CD14-positive monocyte (primary cell): ENCODE measurements at regions not wholly inside any gene's neighbourhood (a gene's known extent, or its start where the extent isn't known, plus 50 kb on each side); places are given as distances from the start of the nearest gene placed in this dataset.

ENCODE experiments used
- DNase-seq, 3 donors: peaks; one replicate each; pipeline ENCODE4 v3.0.0-alpha.2; 2011 to 2022
- H2AFZ ChIP-seq: 2 replicates; pipeline ENCODE4 v1.6.0; 2012; ENCODE audit warnings: mild to moderate bottlenecking, low read depth, low read length, inconsistent platforms; ENCODE audit not compliant: insufficient read depth, poor library complexity, severe bottlenecking
- H3K27ac ChIP-seq, 2 donors: 1 replicate in 1 of 2; 2 replicates in 1 of 2; pipeline ENCODE4 v1.5.1; 2012 to 2013; ENCODE audit warnings: low read length in 2 of 2, control low read depth in 1 of 2, inconsistent platforms in 1 of 2, low read depth in 1 of 2, mild to moderate bottlenecking in 1 of 2
- H3K27me3 ChIP-seq, 2 donors: one replicate each; pipeline versions ENCODE4 v1.6.0 to v1.6.1; 2011 to 2013; ENCODE audit warnings: low read length in 2 of 2; ENCODE audit not compliant: control insufficient read depth in 2 of 2, insufficient read depth in 2 of 2
- H3K36me3 ChIP-seq, 2 donors: replicated peaks in 1 of 2; 1 replicate in 1 of 2; 2 replicates in 1 of 2; pipeline versions ENCODE4 v1.5.1 to v1.6.1; 2012 to 2013; ENCODE audit warnings: low read length in 2 of 2, control low read depth in 1 of 2, inconsistent platforms in 1 of 2, mild to moderate bottlenecking in 1 of 2; ENCODE audit not compliant: insufficient read depth in 2 of 2, control insufficient read depth in 1 of 2
- H3K4me1 ChIP-seq, 2 donors: 1 replicate in 1 of 2; 2 replicates in 1 of 2; pipeline versions ENCODE4 v1.5.1 to v1.6.1; 2012 to 2013; ENCODE audit warnings: low read length in 2 of 2, control low read depth in 1 of 2, inconsistent platforms in 1 of 2, mild to moderate bottlenecking in 1 of 2, moderate library complexity in 1 of 2; ENCODE audit not compliant: insufficient read depth in 2 of 2, control insufficient read depth in 1 of 2
- H3K4me2 ChIP-seq: replicated peaks from 2 replicates; pipeline ENCODE3; 2012; ENCODE audit warnings: low read length, moderate library complexity, mild to moderate bottlenecking; ENCODE audit not compliant: poor library complexity, severe bottlenecking; ENCODE audit errors: extremely low read depth
- H3K4me3 ChIP-seq, 3 experiments: fragments of 200-600 bp in 1 of 3; sonication (generic) in 1 of 3; replicated peaks in 1 of 3; 1 replicate in 2 of 3; 2 replicates in 1 of 3; pipeline ENCODE4 v1.5.1; 2011 to 2013; ENCODE audit warnings: low read length in 3 of 3, mild to moderate bottlenecking in 3 of 3, control low read depth in 2 of 3, low read depth in 2 of 3, inconsistent platforms in 1 of 3, moderate library complexity in 1 of 3
- H3K79me2 ChIP-seq: 2 replicates; pipeline ENCODE4 v1.6.0; 2012; ENCODE audit warnings: mild to moderate bottlenecking, control low read depth, inconsistent platforms, low read length, moderate library complexity; ENCODE audit not compliant: insufficient read depth
- H3K9ac ChIP-seq: 2 replicates; pipeline ENCODE4 v1.6.0; 2017; ENCODE audit warnings: low read length, mild to moderate bottlenecking; ENCODE audit not compliant: insufficient read depth, poor library complexity, severe bottlenecking
- H3K9me3 ChIP-seq, 2 donors: replicated peaks in 1 of 2; 1 replicate in 1 of 2; 2 replicates in 1 of 2; pipeline versions ENCODE4 v1.5.1 to v1.6.1; 2012 to 2013; ENCODE audit warnings: low read length in 2 of 2, control low read depth in 1 of 2; ENCODE audit not compliant: control insufficient read depth in 1 of 2, insufficient read depth in 1 of 2
- H4K20me1 ChIP-seq: 2 replicates; pipeline ENCODE4 v1.6.0; 2012; ENCODE audit warnings: mild to moderate bottlenecking, low read length, control low read depth, moderate library complexity; ENCODE audit not compliant: insufficient read depth
- H3K27ac Mint-ChIP-seq, 7 donors: one replicate each; pipeline ENCODE4 v1.8.0; 2020; ENCODE audit warnings: mild to moderate bottlenecking in 7 of 7, mixed read lengths in 7 of 7, moderate library complexity in 6 of 7, inconsistent platforms in 2 of 7
- H3K27me3 Mint-ChIP-seq, 3 donors: one replicate each; pipeline ENCODE4 v1.8.0; 2021 to 2022; ENCODE audit warnings: low read depth in 3 of 3, mild to moderate bottlenecking in 3 of 3, mixed read lengths in 3 of 3, moderate library complexity in 3 of 3, inconsistent platforms in 1 of 3
- H3K36me3 Mint-ChIP-seq, 2 donors: one replicate each; pipeline ENCODE4 v1.8.0; 2020; ENCODE audit warnings: mixed read lengths in 2 of 2, inconsistent platforms in 1 of 2, mild to moderate bottlenecking in 1 of 2
- H3K4me1 Mint-ChIP-seq: one replicate; pipeline ENCODE4 v1.8.0; 2020; ENCODE audit warnings: mild to moderate bottlenecking, mixed read lengths
- H3K4me3 Mint-ChIP-seq, 2 donors: one replicate each; pipeline ENCODE4 v1.8.0; 2020; ENCODE audit warnings: mild to moderate bottlenecking in 2 of 2, mixed read lengths in 2 of 2, moderate library complexity in 1 of 2
- H3K9me3 Mint-ChIP-seq, 7 donors: one replicate each; pipeline ENCODE4 v1.8.0; 2020 to 2022; ENCODE audit warnings: mixed read lengths in 7 of 7, mild to moderate bottlenecking in 6 of 7, moderate library complexity in 6 of 7, inconsistent platforms in 2 of 7
- CTCF ChIP-seq: fragments of 200-600 bp; IDR thresholded peaks from one replicate; pipeline ENCODE4 v1.8.0; 2022; ENCODE audit warnings: antibody characterized with exemption, mild to moderate bottlenecking
- WGBS: methylation state at CpG from one replicate; pipeline ENCODE4 v1.1.5; 2013; ENCODE audit warnings: missing lambda C conversion rate; ENCODE audit not compliant: insufficient coverage; 5-methylcytosine and 5-hydroxymethylcytosine counted together
- intact Hi-C, 2 donors: fragments of 100-400 bp; cut with micrococcal nuclease; formaldehyde crosslinking; loops; one replicate each; pipeline versions ENCODE4 v1.15.0 to v1.15.1; 2023

GRCh38 chr13:106796280-106797047 is 228.5 kb upstream of the ARGLU1 start:
- Histone ChIP-seq H3K27me3 (no peaks in the 10 kb centered on the region), H4K20me1 (no peaks in the 10 kb centered on the region), H3K9ac (peak overlapping the region; percentile 18), H3K36me3 (no peaks in the 10 kb centered on the region), H3K79me2 (no peaks in the 10 kb centered on the region), H3K4me2 (peak overlapping the region; percentile 52), H2AFZ (peak overlapping the region; percentile 55), H3K27ac (no peak overlapping the region), H3K9me3 (no peaks in the 10 kb centered on the region), H3K4me1 (no peaks in the 10 kb centered on the region), H3K4me3 (peak overlapping the region in 2 of 3 experiments; percentile 36 to 45)
- H3K27ac Mint-ChIP-seq: no peak overlapping the region
- H3K36me3 Mint-ChIP-seq: no peaks in the 10 kb centered on the region
- intact Hi-C loops: no loop called here
- peak overlapping the region; percentile 56 to 70 for H3K4me3 Mint-ChIP-seq
- no peak for TF ChIP-seq CTCF
- peaks cover 10% of the 10 kb centered on the region for H3K4me1 Mint-ChIP-seq
- no peak for DNase-seq
- peaks cover 0 to 4% (median 0%) of the 10 kb centered on the region in 3 donors for H3K27me3 Mint-ChIP-seq
- H3K9me3 Mint-ChIP-seq: peaks cover 0 to 7% (median 1%) of the 10 kb centered on the region in 7 donors
- 10% methylated on average over 2 of the region's 16 CpGs for WGBS

- Histone ChIP-seq H3K36me3 (no peaks in the 10 kb centered on the region), H3K4me1 (no peaks in the 10 kb centered on the region), H3K79me2 (no peaks in the 10 kb centered on the region), H2AFZ (peak overlapping the region; percentile 55), H3K9ac (peak overlapping the region; percentile 18), H3K4me2 (peak overlapping the region; percentile 52), H3K4me3 (peak overlapping the region in 2 of 3 experiments; percentile 36 to 45), H3K27me3 (no peaks in the 10 kb centered on the region), H3K27ac (no peak overlapping the region), H3K9me3 (no peaks in the 10 kb centered on the region), H4K20me1 (no peaks in the 10 kb centered on the region)
- H3K27me3 Mint-ChIP-seq: peaks cover 0 to 4% (median 0%) of the 10 kb centered on the region in 3 donors
- no peak overlapping the region for H3K27ac Mint-ChIP-seq
- H3K4me3 Mint-ChIP-seq: peak overlapping the region; percentile 56 to 70
- no peaks in the 10 kb centered on the region for H3K36me3 Mint-ChIP-seq
- WGBS: 83% methylated on average over 4 of the region's 9 CpGs
- no peak for DNase-seq
- H3K4me1 Mint-ChIP-seq: peaks cover 10% of the 10 kb centered on the region
- no peak for TF ChIP-seq CTCF
- intact Hi-C loops: no loop called here
- H3K9me3 Mint-ChIP-seq: peaks cover 0 to 7% (median 1%) of the 10 kb centered on the region in 7 donors
Measured at GRCh38 chr13:106795847-106796246, 227.9 kb upstream of the ARGLU1 start.
